GM19395 (cell line): ENCODE measurements at regions not wholly inside any gene's neighbourhood (a gene's known extent, or its start where the extent isn't known, plus 50 kb on each side); places are given as distances from the start of the nearest gene placed in this dataset.

Experiments used
- ATAC-seq: cut with Tn5 transposase; IDR thresholded peaks from one replicate; pipeline ENCODE4 v1.9.1; 2021; ENCODE audit warnings: mild to moderate bottlenecking, moderate library complexity; ENCODE audit not compliant: unreplicated experiment

DNA sequence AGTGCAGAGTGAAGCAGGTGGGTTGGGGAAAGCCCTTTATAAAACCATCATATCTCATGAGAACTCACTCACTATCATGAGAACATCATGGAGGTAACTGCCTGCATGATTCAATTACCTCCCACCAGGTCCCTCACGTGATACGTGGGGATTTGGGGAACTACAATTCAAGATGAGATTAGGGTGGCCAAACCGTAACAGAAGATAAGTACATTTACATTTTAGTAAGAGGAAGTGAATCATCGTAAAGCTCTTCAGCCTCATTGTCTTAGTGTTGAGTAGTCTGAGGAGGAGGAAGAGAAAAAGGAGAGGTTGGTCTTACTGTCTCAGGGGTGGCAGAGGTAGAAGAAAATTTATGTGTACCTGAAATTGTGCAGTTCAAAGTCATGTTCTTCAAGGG is 1053.4 kb upstream of the ADGRL4 start:
- ATAC-seq: no peak

GRCh38 chr1:80056179-80056578 is 1049.6 kb upstream of the ADGRL4 start:
- ATAC-seq: no peak

DNA sequence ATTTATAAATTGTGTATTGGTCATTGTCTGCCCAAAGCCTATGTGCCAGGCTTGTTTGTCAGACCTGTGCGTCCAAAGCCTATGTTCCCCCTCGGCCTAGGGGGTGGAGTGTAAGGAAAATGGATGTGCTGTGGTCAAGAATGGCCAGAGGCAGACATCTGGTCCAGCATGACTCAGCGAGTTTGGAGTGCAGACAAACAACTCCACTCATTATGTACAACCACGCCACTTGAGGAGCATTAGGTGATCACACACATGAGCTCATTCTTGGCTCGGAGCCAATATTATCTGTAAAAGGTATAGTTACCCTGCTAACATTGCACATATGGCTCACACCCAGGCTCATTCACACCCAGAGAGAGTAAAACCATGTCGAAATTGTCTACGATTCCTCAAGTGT is 1047.6 kb upstream of the ADGRL4 start:
- no peak for ATAC-seq

DNA sequence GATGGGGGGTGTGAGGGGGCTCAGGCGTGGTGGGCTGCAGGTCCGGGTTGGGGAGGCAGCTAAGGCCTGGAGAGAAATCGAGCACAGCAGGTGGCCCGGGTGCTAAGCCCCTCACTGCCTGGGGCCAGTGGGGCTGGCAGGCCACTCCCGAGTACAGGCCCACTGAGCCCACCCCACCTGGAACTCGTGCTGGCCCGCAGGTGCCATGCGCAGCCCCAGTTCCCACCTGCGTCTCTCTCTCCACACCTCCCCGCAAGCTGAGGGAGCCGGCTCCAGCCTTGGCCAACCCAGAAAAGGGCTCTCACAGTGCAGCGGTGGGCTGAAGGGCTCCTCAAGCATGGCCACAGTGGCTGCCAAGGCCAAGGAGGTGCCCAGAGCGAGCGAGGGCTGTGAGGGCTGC is 1047.1 kb upstream of the ADGRL4 start:
- ATAC-seq: no peak

DNA sequence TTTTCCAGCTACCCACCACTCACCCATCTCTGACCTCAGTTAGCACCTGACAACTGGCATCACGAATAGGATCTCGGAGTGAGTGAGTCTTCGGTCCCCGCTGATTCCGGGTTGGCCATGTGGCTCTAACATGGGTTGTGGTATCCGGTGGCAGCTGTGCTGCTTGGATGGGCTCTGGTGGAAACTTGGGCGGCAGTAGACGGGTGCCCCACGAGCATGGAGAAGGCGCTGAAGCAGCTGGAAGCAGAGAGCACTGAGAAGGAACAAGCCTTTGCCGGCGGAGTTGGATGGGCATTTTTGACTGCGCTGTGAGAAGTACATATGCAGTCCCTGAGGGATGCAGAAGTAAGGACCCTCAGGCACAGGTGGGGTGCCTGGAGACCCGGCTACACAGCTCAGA is 1044.0 kb upstream of the ADGRL4 start:
- ATAC-seq: no peak

- ATAC-seq: no peak
Measured at GRCh38 chr1:80050085-80050484, 1043.6 kb upstream of the ADGRL4 start.

DNA sequence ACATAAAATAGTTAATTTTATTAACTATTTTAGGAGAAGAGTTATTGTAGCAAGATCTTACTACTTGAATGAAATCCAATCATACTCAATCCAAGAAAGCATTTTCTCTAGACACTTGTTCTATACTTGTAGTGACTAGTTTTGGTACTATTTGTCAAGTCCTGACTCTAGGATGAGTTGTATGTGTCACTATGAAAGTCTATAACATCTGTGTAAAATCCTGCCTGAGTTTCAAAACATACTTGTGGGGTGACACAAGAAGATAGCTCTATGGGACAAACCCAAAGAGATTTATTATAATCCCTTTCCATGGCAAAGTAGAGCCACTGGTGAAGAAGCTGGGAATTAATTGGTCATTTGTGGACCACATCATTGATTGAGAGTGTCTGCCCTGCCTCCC is 1042.2 kb upstream of the ADGRL4 start:
- ATAC-seq: no peak

DNA sequence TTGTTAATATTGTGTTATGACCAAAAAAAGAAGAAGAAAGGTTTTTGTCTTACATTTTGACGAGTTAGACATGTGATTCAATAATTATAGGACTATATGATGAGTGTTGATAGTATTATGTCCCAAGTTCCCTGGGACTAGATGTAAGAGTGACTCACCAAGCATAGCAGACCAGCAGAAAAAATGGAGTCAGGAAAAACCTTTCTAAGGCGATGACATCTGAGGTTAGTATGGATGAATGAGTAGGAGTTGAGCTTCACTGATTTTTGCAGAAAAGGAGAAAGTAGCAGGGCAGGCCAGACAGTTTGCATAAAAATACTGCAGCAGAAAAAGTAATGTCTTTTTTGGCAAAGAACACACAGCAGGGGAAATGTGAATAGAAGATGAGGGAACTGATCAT is 1041.3 kb upstream of the ADGRL4 start:
- ATAC-seq: no peak

DNA sequence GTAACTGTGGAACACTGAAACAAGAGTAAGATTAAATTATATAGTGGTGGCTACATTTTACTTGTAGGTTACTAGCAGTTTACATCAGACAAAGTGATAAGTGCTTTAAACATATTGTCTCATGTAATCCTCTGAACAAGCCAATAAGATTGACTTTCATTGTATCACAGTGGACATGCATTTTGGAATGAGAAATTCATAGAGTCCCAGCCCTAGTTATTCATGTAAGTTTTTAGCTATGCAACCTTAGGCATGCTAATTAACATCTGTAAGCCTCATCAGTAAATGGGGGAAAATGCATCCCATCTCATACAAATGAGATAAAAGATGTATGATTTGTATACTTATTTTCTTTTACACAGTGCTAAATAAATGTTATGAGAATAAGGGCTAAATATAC is 1038.1 kb upstream of the ADGRL4 start:
- ATAC-seq: no peak

DNA sequence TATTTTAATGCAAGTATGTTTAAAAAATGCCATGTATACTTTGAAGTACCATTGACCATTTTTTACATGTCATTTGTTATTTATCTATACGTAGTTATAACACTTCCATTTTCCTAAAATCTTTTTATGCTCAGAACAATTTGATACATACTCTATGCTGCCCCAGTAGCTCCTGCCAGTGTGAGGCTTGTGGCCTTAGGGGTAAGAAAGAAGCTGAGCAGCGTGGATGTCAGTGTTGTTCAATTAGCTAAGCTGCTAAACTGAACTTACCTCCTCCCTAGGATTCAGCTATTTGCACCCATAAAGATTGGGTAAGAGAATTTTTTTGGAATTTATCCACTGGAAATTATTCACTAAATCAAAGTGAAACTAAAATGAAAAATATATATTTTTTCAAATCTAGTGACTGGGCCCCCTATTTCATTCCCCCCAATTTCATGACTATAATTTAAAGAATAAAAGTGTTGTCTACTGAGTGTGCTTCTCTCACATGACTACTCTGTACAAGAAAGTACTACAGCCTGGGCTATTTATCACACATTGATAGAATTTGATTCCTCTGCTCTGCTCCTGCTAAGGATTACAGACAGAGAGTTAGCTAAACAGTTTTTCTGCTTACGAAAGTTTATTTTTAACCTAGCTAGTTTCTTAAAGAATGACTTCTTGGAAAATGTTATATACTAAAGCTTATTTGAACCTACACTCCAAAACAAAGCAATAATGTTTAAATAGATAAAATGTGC is 1030.3 kb upstream of the ADGRL4 start:
- no peak for ATAC-seq

GRCh38 chr1:80023358-80023757 is 1016.8 kb upstream of the ADGRL4 start:
- ATAC-seq: no peak

GRCh38 chr1:80021891-80022290 is 1015.4 kb upstream of the ADGRL4 start:
- no peak for ATAC-seq

DNA sequence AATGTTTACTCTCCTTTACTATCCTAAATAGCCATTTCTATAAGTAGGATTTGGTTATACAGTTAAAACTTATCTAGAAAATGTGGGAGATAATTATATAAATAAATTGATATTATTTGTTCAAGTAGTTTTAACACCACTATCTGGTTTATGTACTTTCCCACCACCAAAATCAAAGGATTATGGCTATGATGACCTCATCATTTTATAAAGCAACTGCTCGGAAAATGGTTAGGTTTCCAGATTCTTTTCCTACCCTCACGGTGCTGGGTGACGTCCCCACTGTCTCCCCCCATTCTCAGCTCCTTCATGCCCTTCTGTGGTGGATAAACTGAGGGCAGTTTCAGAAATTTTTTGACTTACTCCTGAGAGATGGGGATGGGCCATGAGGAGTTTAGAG is 1011.8 kb upstream of the ADGRL4 start:
- ATAC-seq: no peak

DNA sequence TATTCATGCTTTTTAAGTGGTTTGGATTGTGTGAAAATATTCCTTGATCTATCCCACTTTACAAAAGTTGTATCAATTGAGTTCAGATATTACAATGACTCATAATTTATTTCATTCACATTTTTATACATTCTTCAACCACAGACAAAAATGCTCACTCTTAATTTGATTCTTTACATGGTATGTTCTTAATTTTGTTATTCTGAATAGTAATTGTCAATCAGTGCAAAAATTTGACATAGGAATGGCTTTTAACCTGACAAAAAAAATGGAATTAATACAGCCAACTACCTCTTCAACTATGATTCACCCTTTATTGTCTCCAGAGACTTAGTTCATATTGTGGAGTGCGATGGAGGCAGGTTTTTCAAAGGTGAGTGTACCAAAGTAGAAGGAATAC is 1002.4 kb upstream of the ADGRL4 start:
- ATAC-seq: no peak

- ATAC-seq: no peak
Measured at GRCh38 chr1:80003250-80003649, 996.7 kb upstream of the ADGRL4 start.

DNA sequence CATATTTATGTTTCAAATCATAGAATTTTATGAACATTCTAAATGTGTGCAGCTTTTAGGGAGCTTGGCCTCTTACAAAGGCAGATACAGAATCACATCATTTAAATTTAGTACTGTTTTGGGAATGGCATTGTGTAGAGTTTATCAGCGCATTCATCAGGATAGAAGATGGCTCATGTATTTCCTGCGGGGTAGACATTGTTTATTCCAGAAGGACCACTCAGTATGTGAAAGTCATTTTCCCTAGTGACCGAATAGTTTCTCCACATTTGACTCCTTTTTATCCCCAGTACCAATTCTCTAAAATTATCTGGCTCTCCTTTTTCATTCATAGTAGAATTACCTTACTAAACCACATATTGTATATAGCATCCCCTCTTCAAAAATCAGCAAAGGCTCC is 981.9 kb upstream of the ADGRL4 start:
- no peak for ATAC-seq

DNA sequence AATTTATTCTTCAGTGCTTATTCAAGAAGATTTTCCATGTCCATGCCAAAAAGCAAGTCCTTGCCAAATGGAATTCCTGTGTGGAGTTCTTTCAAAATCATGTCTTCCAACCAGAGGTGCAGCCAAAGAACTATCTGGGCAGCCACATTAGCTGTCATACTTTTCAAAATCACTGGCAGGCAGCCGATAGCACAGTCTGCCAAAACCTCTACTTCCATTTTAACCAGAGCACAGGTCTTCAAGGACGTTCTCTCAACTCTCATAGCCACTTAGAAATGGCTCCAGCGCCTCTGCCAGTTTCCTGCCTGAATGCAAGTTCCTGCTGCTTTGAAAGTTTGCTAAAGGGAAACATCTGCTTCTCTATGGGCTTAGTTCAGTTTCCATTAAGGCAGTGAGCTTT is 975.7 kb upstream of the ADGRL4 start:
- ATAC-seq: no peak

GRCh38 chr1:79981481-79981880 is 975.0 kb upstream of the ADGRL4 start:
- no peak for ATAC-seq

DNA sequence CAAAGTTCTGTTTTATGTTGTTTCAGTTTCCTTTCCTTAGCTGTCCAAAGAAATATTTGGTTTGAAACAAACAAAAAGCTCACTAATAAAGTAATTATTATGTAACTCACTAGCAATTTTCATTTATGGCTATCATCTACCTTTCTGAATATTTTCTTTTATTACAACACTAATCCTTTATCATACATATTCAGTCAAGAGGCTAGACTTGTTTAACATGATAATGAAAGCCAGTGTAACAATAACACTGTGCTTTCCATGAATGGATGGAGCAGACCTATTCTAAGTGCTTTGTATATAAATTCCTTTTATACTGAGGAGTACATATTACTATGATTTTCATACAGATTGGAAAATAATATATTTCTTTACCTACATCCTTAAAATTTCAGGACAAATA is 972.8 kb upstream of the ADGRL4 start:
- no peak for ATAC-seq

DNA sequence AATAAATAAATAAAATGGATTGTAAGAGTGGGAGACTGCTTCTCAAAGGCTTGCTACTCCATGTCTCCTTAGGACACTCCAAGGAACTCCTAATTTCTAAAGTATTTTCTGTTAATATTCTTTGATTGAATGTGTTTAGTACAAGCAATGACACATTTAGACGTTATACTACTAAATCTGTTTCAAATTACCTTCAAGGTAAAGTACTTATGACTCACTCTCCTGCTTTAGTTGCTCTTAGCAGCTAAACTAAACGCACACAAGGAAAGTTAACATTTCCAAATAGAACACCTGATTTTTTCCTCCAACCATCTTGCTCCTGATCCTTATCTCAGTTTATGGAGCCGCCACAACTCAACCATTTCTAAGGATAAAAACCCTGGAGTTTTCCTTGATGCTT is 969.8 kb upstream of the ADGRL4 start:
- ATAC-seq: no peak

- ATAC-seq: no peak
Measured at GRCh38 chr1:79974659-79975058, 968.1 kb upstream of the ADGRL4 start.

GRCh38 chr1:79969886-79970285 is 963.4 kb upstream of the ADGRL4 start:
- no peak for ATAC-seq

DNA sequence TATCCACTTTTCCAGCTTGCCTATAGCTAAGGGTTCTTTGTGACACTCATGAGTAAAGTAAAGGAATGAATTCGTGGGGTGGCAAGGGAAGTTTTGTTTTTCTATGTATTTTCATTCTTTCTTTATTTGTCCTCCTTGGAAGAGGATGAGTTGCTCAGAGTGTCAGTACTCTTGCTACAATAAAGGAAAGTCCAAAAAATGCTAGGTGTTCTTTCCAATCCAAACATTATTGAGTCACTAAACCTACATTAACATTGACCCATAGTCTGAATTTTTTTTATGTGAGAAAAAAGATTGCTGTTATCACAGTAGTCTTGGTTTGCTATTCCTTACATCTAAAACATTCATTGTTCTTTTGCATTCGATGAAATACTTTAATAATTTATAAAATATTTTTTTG is 959.9 kb upstream of the ADGRL4 start:
- no peak for ATAC-seq
